ENCODE measurements at regions not wholly inside any gene's neighbourhood (a gene's known extent, or its start where the extent isn't known, plus 50 kb on each side); places are given as distances from the start of the nearest gene placed in this dataset.
"Not testable (repeated sequence)": the region's sequence is repeated elsewhere in the genome, so short reads cannot be mapped to it uniquely, and the experiment has no call there.

- H3K9me3 ChIP-seq (ENCODE audit: low read depth, low read length): peaks cover 7% of the 10 kb centered on the region; the same call in 1 of the 2 replicates
- H3K4me3 ChIP-seq: no peak overlapping the region
- DNase-seq (ENCODE audit: low read depth, low spot score): no peak
- no peak overlapping the region for H3K27ac ChIP-seq
- peaks cover 14% of the 10 kb centered on the region for H3K36me3 ChIP-seq (ENCODE audit: insufficient read depth, low read length)
- H3K9ac ChIP-seq (ENCODE audit: insufficient read length): no peak overlapping the region
- TF ChIP-seq POLR2AphosphoS5 (IDR thresholded peaks at IDR 0.05; ENCODE audit: borderline replicate concordance, low read depth, low read length): no peak
- TF ChIP-seq FOXP2 (optimal IDR thresholded peaks at IDR 0.05; ENCODE audit: control extremely low read depth, extremely low read length, insufficient read depth): no peak
- no peak for TF ChIP-seq EZH2 (IDR thresholded peaks at IDR 0.05)
Measured at GRCh38 chr5:154686490-154686889, 68.7 kb upstream of the LARP1 start.

- H3K9me3 ChIP-seq (ENCODE audit: low read depth, low read length): peaks cover 7% of the 10 kb centered on the region; the same call in 1 of the 2 replicates
- no peak for DNase-seq (ENCODE audit: low read depth, low spot score)
- peaks cover 14% of the 10 kb centered on the region for H3K36me3 ChIP-seq (ENCODE audit: insufficient read depth, low read length)
- H3K27ac ChIP-seq: peak overlapping the region; percentile 87
- peak overlapping the region; percentile 82 for H3K9ac ChIP-seq (ENCODE audit: insufficient read length)
- TF ChIP-seq EZH2 (IDR thresholded peaks at IDR 0.05) (no peak), POLR2AphosphoS5 (IDR thresholded peaks at IDR 0.05; ENCODE audit: borderline replicate concordance, low read depth, low read length) (no peak), FOXP2 (optimal IDR thresholded peaks at IDR 0.05; ENCODE audit: control extremely low read depth, extremely low read length, insufficient read depth) (no peak)
- H3K4me3 ChIP-seq: peak overlapping the region; percentile 87
Measured at GRCh38 chr5:154683101-154683880, 71.9 kb upstream of the LARP1 start.

- no peaks in the 10 kb centered on the region for H3K9me3 ChIP-seq (ENCODE audit: low read depth, low read length)
- H3K9ac ChIP-seq (ENCODE audit: insufficient read length): no peak overlapping the region
- H3K27ac ChIP-seq: no peak overlapping the region
- no peak overlapping the region for H3K4me3 ChIP-seq
- TF ChIP-seq EZH2 (IDR thresholded peaks at IDR 0.05) (no peak), FOXP2 (optimal IDR thresholded peaks at IDR 0.05; ENCODE audit: control extremely low read depth, extremely low read length, insufficient read depth) (no peak), POLR2AphosphoS5 (IDR thresholded peaks at IDR 0.05; ENCODE audit: borderline replicate concordance, low read depth, low read length) (no peak)
- H3K36me3 ChIP-seq (ENCODE audit: insufficient read depth, low read length): no peaks in the 10 kb centered on the region; the same call in 1 of the 2 replicates
- no peak for DNase-seq (ENCODE audit: low read depth, low spot score)
Measured at GRCh38 chr5:154679501-154679900, 75.7 kb upstream of the LARP1 start.

GRCh38 chr5:154677921-154678320 lies 77.3 kb upstream of the LARP1 start:
- no peak overlapping the region for H3K9ac ChIP-seq (ENCODE audit: insufficient read length)
- no peak for DNase-seq (ENCODE audit: low read depth, low spot score)
- TF ChIP-seq EZH2 (IDR thresholded peaks at IDR 0.05): no peak
- no peak for TF ChIP-seq FOXP2 (optimal IDR thresholded peaks at IDR 0.05; ENCODE audit: control extremely low read depth, extremely low read length, insufficient read depth)
- TF ChIP-seq POLR2AphosphoS5 (IDR thresholded peaks at IDR 0.05; ENCODE audit: borderline replicate concordance, low read depth, low read length): no peak
- no peaks in the 10 kb centered on the region for H3K9me3 ChIP-seq (ENCODE audit: low read depth, low read length)
- no peak overlapping the region for H3K4me3 ChIP-seq
- H3K36me3 ChIP-seq (ENCODE audit: insufficient read depth, low read length): no peaks in the 10 kb centered on the region
- no peak overlapping the region for H3K27ac ChIP-seq

- no peak for DNase-seq (ENCODE audit: low read depth, low spot score)
- Histone ChIP-seq H3K4me3 (no peak overlapping the region), H3K36me3 (ENCODE audit: insufficient read depth, low read length) (no peaks in the 10 kb centered on the region), H3K9me3 (ENCODE audit: low read depth, low read length) (no peaks in the 10 kb centered on the region), H3K9ac (ENCODE audit: insufficient read length) (no peak overlapping the region), H3K27ac (no peak overlapping the region)
- TF ChIP-seq EZH2 (IDR thresholded peaks at IDR 0.05): no peak
- no peak for TF ChIP-seq FOXP2 (optimal IDR thresholded peaks at IDR 0.05; ENCODE audit: control extremely low read depth, extremely low read length, insufficient read depth)
- TF ChIP-seq POLR2AphosphoS5 (IDR thresholded peaks at IDR 0.05; ENCODE audit: borderline replicate concordance, low read depth, low read length): no peak
Measured at GRCh38 chr5:154676508-154676907, 78.7 kb upstream of the LARP1 start.

- Histone ChIP-seq H3K4me3 (no peak overlapping the region), H3K9me3 (ENCODE audit: low read depth, low read length) (no peaks in the 10 kb centered on the region), H3K27ac (no peak overlapping the region), H3K36me3 (ENCODE audit: insufficient read depth, low read length) (no peaks in the 10 kb centered on the region), H3K9ac (ENCODE audit: insufficient read length) (no peak overlapping the region)
- DNase-seq (ENCODE audit: low read depth, low spot score): no peak
- TF ChIP-seq POLR2AphosphoS5 (IDR thresholded peaks at IDR 0.05; ENCODE audit: borderline replicate concordance, low read depth, low read length) (no peak), FOXP2 (optimal IDR thresholded peaks at IDR 0.05; ENCODE audit: control extremely low read depth, extremely low read length, insufficient read depth) (no peak), EZH2 (IDR thresholded peaks at IDR 0.05) (no peak)
Measured at GRCh38 chr5:154674029-154674428, 81.1 kb upstream of the LARP1 start.

GRCh38 chr5:154673506-154673905 lies 81.7 kb upstream of the LARP1 start:
- Histone ChIP-seq H3K36me3 (ENCODE audit: insufficient read depth, low read length) (no peaks in the 10 kb centered on the region), H3K27ac (no peak overlapping the region), H3K9me3 (ENCODE audit: low read depth, low read length) (no peaks in the 10 kb centered on the region), H3K9ac (ENCODE audit: insufficient read length) (no peak overlapping the region), H3K4me3 (no peak overlapping the region)
- TF ChIP-seq EZH2 (IDR thresholded peaks at IDR 0.05) (no peak), FOXP2 (optimal IDR thresholded peaks at IDR 0.05; ENCODE audit: control extremely low read depth, extremely low read length, insufficient read depth) (no peak), POLR2AphosphoS5 (IDR thresholded peaks at IDR 0.05; ENCODE audit: borderline replicate concordance, low read depth, low read length) (no peak)
- no peak for DNase-seq (ENCODE audit: low read depth, low spot score)

- not testable (repeated sequence) for H3K9ac ChIP-seq (ENCODE audit: insufficient read length); DNase-seq (ENCODE audit: low read depth, low spot score)
Measured at GRCh38 chr5:154669913-154670312, 85.3 kb upstream of the LARP1 start.

GRCh38 chr5:154669402-154669801 lies 85.8 kb upstream of the LARP1 start:
- TF ChIP-seq POLR2AphosphoS5 (IDR thresholded peaks at IDR 0.05; ENCODE audit: borderline replicate concordance, low read depth, low read length): no peak
- no peak for TF ChIP-seq FOXP2 (optimal IDR thresholded peaks at IDR 0.05; ENCODE audit: control extremely low read depth, extremely low read length, insufficient read depth)
- TF ChIP-seq EZH2 (IDR thresholded peaks at IDR 0.05): no peak

More at GRCh38 chr5:154669913-154670312, 85.3 kb upstream of the LARP1 start:
- H3K27ac ChIP-seq; H3K9me3 ChIP-seq (ENCODE audit: low read depth, low read length); H3K4me3 ChIP-seq; H3K36me3 ChIP-seq (ENCODE audit: insufficient read depth, low read length): not testable (repeated sequence)

More at GRCh38 chr5:154669402-154669801, 85.8 kb upstream of the LARP1 start:
- H3K4me3 ChIP-seq: no peak overlapping the region
- DNase-seq (ENCODE audit: low read depth, low spot score): no peak
- H3K9me3 ChIP-seq (ENCODE audit: low read depth, low read length): no peaks in the 10 kb centered on the region
- H3K27ac ChIP-seq: no peak overlapping the region
- no peaks in the 10 kb centered on the region for H3K36me3 ChIP-seq (ENCODE audit: insufficient read depth, low read length)
- no peak overlapping the region for H3K9ac ChIP-seq (ENCODE audit: insufficient read length)
